HG03432 (cell line): ENCODE measurements at regions not wholly inside any gene's neighbourhood (a gene's known extent, or its start where the extent isn't known, plus 50 kb on each side); places are given as distances from the start of the nearest gene placed in this dataset.
"Not testable (repeated sequence)": the region's sequence is repeated elsewhere in the genome, so short reads cannot be mapped to it uniquely, and the experiment has no call there.

Experiments
- ATAC-seq: cut with Tn5 transposase; IDR thresholded peaks from one replicate; pipeline ENCODE4 v1.9.1; 2021; ENCODE audit warnings: mild to moderate bottlenecking, moderate library complexity; ENCODE audit not compliant: unreplicated experiment

GRCh38 chr10:133689897-133690296, 63.3 kb upstream of the FRG2B start:
- not testable (repeated sequence) for ATAC-seq

GRCh38 chr10:133688441-133688912, 61.9 kb upstream of the FRG2B start:
- ATAC-seq: peak; percentile 25

- peak; percentile 60 for ATAC-seq
These were observed 61.3 kb upstream of the FRG2B start for GRCh38 chr10:133687689-133688440.

GRCh38 chr10:133686992-133687391, 60.4 kb upstream of the FRG2B start:
- not testable (repeated sequence) for ATAC-seq
